ENCODE measurements at regions not wholly inside any gene's neighbourhood (a gene's known extent, or its start where the extent isn't known, plus 50 kb on each side); places are given as distances from the start of the nearest gene placed in this dataset.

- FAIRE-seq: no peak
- no peak overlapping the region for H2BK5ac ChIP-seq (ENCODE audit: low read depth, low read length)
- H4K5ac ChIP-seq (ENCODE audit: insufficient read length, low read depth, low read length): no peak overlapping the region
- H3K4me1 ChIP-seq (replicated peaks in 1 of 4; ENCODE audit: control insufficient read depth in 3 of 4, insufficient read depth in 4 of 4, low read length in 3 of 4): no peaks in the 10 kb centered on the region
- H3K56ac ChIP-seq (replicated peaks; ENCODE audit: insufficient read length, low read depth, low read length): no peak overlapping the region
- no peak overlapping the region for H3K27ac ChIP-seq (ENCODE audit: low read depth, low read length)
- H2BK12ac ChIP-seq (ENCODE audit: low read depth, low read length): no peak overlapping the region
- no peak for DNase-seq (ENCODE audit: low read depth in 1 of 2, low spot score in 2 of 2)
- POLR2A ChIA-PET (ENCODE audit: partially characterized antibody): interaction anchor here (0.7 kb wide), 1 partner anchor 243 kb away, joined by 4 read pairs; no protein-coding TSS in a partner anchor
- H2AK5ac ChIP-seq (ENCODE audit: low read depth, low read length): no peak overlapping the region
- no peaks in the 10 kb centered on the region; the same call in 1 of the 2 replicates for H3K23me2 ChIP-seq (ENCODE audit: low read depth, low read length)
- CTCF ChIA-PET (ENCODE audit: partially characterized antibody): interaction anchor here (1.1 to 1.7 kb wide), 2 partner anchors 19 to 81 kb away, joined by 4 read pairs; no protein-coding TSS in a partner anchor
- no peak overlapping the region for H3K4me3 ChIP-seq (ENCODE audit: extremely low read depth in 1 of 4, insufficient read depth in 2 of 4, low read depth in 3 of 4, low read length in 4 of 4)
- no peak overlapping the region for H2AFZ ChIP-seq (ENCODE audit: low read length)
- no peaks in the 10 kb centered on the region for H3K36me3 ChIP-seq (ENCODE audit: control insufficient read depth in 2 of 4, insufficient read depth in 4 of 4, low read length in 3 of 4)
- no peaks in the 10 kb centered on the region for H3K79me1 ChIP-seq (ENCODE audit: low read depth, low read length)
- no peak overlapping the region for H3K14ac ChIP-seq (ENCODE audit: insufficient read length)
- no peak overlapping the region for H3K18ac ChIP-seq (ENCODE audit: extremely low read depth, low read length)
- no peak overlapping the region for H2BK20ac ChIP-seq (ENCODE audit: low read length)
- no peaks in the 10 kb centered on the region for H3K79me2 ChIP-seq (ENCODE audit: control insufficient read depth in 1 of 2, insufficient read depth in 2 of 2, low read length in 2 of 2)
- H3K4ac ChIP-seq (replicated peaks; ENCODE audit: insufficient read length, low read depth, low read length): no peak overlapping the region
- no peaks in the 10 kb centered on the region for H3K9me3 ChIP-seq (ENCODE audit: insufficient read depth in 2 of 2, low read depth in 1 of 2, low read length in 1 of 2)
- H2BK15ac ChIP-seq (ENCODE audit: low read length): no peak overlapping the region
- no peak overlapping the region for H3K4me2 ChIP-seq (ENCODE audit: insufficient read depth in 1 of 2, low read depth in 2 of 2, low read length in 2 of 2)
- H3K23ac ChIP-seq (ENCODE audit: insufficient read length): no peak overlapping the region
- H4K20me1 ChIP-seq (replicated peaks in 1 of 2; ENCODE audit: control insufficient read depth in 1 of 2, insufficient read depth in 2 of 2, low read length in 2 of 2): no peaks in the 10 kb centered on the region
- H2BK120ac ChIP-seq (replicated peaks; ENCODE audit: low read depth, low read length): no peak overlapping the region
- no peak overlapping the region for H4K8ac ChIP-seq (ENCODE audit: extremely low read depth, insufficient read depth, low read length)
- WGBS, 2 experiments (ENCODE audit: extremely low coverage in 1 of 2, insufficient coverage in 1 of 2, insufficient read length in 1 of 2, insufficient replicate concordance in 2 of 2, low coverage in 1 of 2, low lambda C conversion rate in 2 of 2, missing lambda C conversion rate in 1 of 2): 90% methylated on average over 4 of the region's 4 CpGs; no CpG with 5 or more reads in 1 of the 2 experiments
- no peak overlapping the region for H3K9ac ChIP-seq (replicated peaks in 1 of 4; ENCODE audit: extremely low read depth in 1 of 4, low read depth in 3 of 4, low read length in 3 of 4)
- no peak overlapping the region for H4K91ac ChIP-seq (replicated peaks; ENCODE audit: insufficient read length, low read length)
- TF ChIP-seq RNF2 (IDR thresholded peaks at IDR 0.05; ENCODE audit: borderline replicate concordance, low read depth, low read length, missing control alignments, poor library complexity, severe bottlenecking) (no peak), MAX (IDR thresholded peaks at IDR 0.05) (no peak), NANOG (IDR thresholded peaks at IDR 0.05; ENCODE audit: insufficient read depth, low read depth, low read length, poor library complexity, severe bottlenecking) (no peak), NRF1 (IDR thresholded peaks at IDR 0.05; ENCODE audit: low read depth, low read length) (no peak), POU5F1 (IDR thresholded peaks at IDR 0.05; ENCODE audit: low read depth, low read length) (no peak), USF2 (IDR thresholded peaks at IDR 0.05; ENCODE audit: low read length) (no peak), TAF1 (IDR thresholded peaks at IDR 0.05; ENCODE audit: low read depth, low read length) (no peak), SUZ12 (IDR thresholded peaks at IDR 0.05; ENCODE audit: low read length) (no peak), E2F6 (IDR thresholded peaks at IDR 0.05) (no peak), EP300 (IDR thresholded peaks at IDR 0.05; ENCODE audit: borderline replicate concordance in 1 of 2, low read depth in 2 of 2, low read length in 2 of 2) (no peak), GABPA (IDR thresholded peaks at IDR 0.05; ENCODE audit: borderline replicate concordance, insufficient read depth, low read length) (no peak), POLR2AphosphoS5 (IDR thresholded peaks at IDR 0.05; ENCODE audit: low read depth, low read length) (no peak)
- no peaks in the 10 kb centered on the region; a peak in 1 of 7 replicates for H3K27me3 ChIP-seq (replicated peaks in 1 of 4; ENCODE audit: control insufficient read depth in 3 of 4, extremely low read depth in 1 of 4, insufficient read depth in 3 of 4, low read length in 3 of 4)
Observed at GRCh38 chr1:19560480-19560879, 75.1 kb upstream of the CAPZB start.

Measured in H1 (cell line).